Spleen (tissue), 7 donors: ENCODE measurements at regions not wholly inside any gene's neighbourhood (a gene's known extent, or its start where the extent isn't known, plus 50 kb on each side); places are given as distances from the start of the nearest gene placed in this dataset.

Source experiments
- POLR2A ChIP-seq, 3 donors: fragments of 450-650 bp; IDR thresholded peaks; one replicate each; pipeline ENCODE4 v1.5.1; 2017; ENCODE audit warnings: antibody characterized with exemption in 3 of 3, mild to moderate bottlenecking in 1 of 3
- TF ChIP-seq, protein P1 (sequence below), 11 experiments: fragments of 200-600 bp in 7 of 11; fragments of 450-650 bp in 4 of 11; sonication (generic) in 4 of 11; IDR thresholded peaks in 8 of 11; conservative IDR thresholded peaks in 3 of 11; 1 replicate in 7 of 11; 2 replicates in 4 of 11; pipeline versions ENCODE4 v1.4.0 to v1.8.0; 2016 to 2021; ENCODE audit warnings: antibody characterized with exemption in 11 of 11, inconsistent platforms in 4 of 11, mild to moderate bottlenecking in 1 of 11
- donor health status: DM: no; HTN: no; CAD: no; lungs with moderate emphysema.
- donor health status: DM: no; HTN: no; CAD: no.
- donor health status: DM: no; HTN: no; CAD: no.

GRCh38 chr10:78513330-78513729, 479.7 kb downstream of the RPS24 start:
- TF ChIP-seq, protein P1, sequence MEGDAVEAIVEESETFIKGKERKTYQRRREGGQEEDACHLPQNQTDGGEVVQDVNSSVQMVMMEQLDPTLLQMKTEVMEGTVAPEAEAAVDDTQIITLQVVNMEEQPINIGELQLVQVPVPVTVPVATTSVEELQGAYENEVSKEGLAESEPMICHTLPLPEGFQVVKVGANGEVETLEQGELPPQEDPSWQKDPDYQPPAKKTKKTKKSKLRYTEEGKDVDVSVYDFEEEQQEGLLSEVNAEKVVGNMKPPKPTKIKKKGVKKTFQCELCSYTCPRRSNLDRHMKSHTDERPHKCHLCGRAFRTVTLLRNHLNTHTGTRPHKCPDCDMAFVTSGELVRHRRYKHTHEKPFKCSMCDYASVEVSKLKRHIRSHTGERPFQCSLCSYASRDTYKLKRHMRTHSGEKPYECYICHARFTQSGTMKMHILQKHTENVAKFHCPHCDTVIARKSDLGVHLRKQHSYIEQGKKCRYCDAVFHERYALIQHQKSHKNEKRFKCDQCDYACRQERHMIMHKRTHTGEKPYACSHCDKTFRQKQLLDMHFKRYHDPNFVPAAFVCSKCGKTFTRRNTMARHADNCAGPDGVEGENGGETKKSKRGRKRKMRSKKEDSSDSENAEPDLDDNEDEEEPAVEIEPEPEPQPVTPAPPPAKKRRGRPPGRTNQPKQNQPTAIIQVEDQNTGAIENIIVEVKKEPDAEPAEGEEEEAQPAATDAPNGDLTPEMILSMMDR (IDR thresholded peaks at IDR 0.05 in 8 of 11, conservative IDR thresholded peaks at IDR 0.05 in 3 of 11): no peak
- TF ChIP-seq POLR2A (IDR thresholded peaks at IDR 0.05): no peak
